ENCODE measurements at regions not wholly inside any gene's neighbourhood (a gene's known extent, or its start where the extent isn't known, plus 50 kb on each side); places are given as distances from the start of the nearest gene placed in this dataset.
A peak's percentile ranks its signal among the peaks of the same experiment; 100 is the strongest.

GRCh38 chr13:109485136-109485794 lies 301.1 kb downstream of the IRS2 start:
- Histone ChIP-seq H3K27me3 (no peaks in the 10 kb centered on the region), H3K4me1 (ENCODE audit: control insufficient read depth in 1 of 2, insufficient read depth in 1 of 2, low read depth in 1 of 2, low read length in 1 of 2) (peaks cover 11 to 13% of the 10 kb centered on the region in 2 experiments), H3K9me3 (no peaks in the 10 kb centered on the region), H3K27ac (no peak overlapping the region), H3K4me3 (ENCODE audit: low read depth in 1 of 2, low read length in 1 of 2) (no peak overlapping the region), H3K36me3 (no peaks in the 10 kb centered on the region)
- no peak for TF ChIP-seq CTCF (IDR thresholded peaks at IDR 0.05)

GRCh38 chr13:109483284-109483683 lies 303.1 kb downstream of the IRS2 start:
- no peaks in the 10 kb centered on the region for H3K36me3 ChIP-seq
- no peak overlapping the region for H3K4me3 ChIP-seq (ENCODE audit: low read depth in 1 of 2, low read length in 1 of 2)
- no peaks in the 10 kb centered on the region for H3K27me3 ChIP-seq
- peaks cover 11 to 13% of the 10 kb centered on the region in 2 experiments for H3K4me1 ChIP-seq (ENCODE audit: control insufficient read depth in 1 of 2, insufficient read depth in 1 of 2, low read depth in 1 of 2, low read length in 1 of 2)
- peak overlapping the region; percentile 69 for H3K27ac ChIP-seq
- H3K9me3 ChIP-seq = no peaks in the 10 kb centered on the region
- TF ChIP-seq CTCF (IDR thresholded peaks at IDR 0.05) = no peak

- H3K36me3 ChIP-seq = no peaks in the 10 kb centered on the region
- no peak overlapping the region for H3K4me3 ChIP-seq (ENCODE audit: low read depth in 1 of 2, low read length in 1 of 2)
- H3K4me1 ChIP-seq (ENCODE audit: control insufficient read depth in 1 of 2, insufficient read depth in 1 of 2, low read depth in 1 of 2, low read length in 1 of 2) = peaks cover 11 to 13% of the 10 kb centered on the region in 2 experiments
- no peak for TF ChIP-seq CTCF (IDR thresholded peaks at IDR 0.05)
- H3K27me3 ChIP-seq = no peaks in the 10 kb centered on the region
- no peaks in the 10 kb centered on the region for H3K9me3 ChIP-seq
- no peak overlapping the region for H3K27ac ChIP-seq
Observed at GRCh38 chr13:109481040-109481439, 305.3 kb downstream of the IRS2 start.

- H3K4me1 ChIP-seq (ENCODE audit: control insufficient read depth in 1 of 2, insufficient read depth in 1 of 2, low read depth in 1 of 2, low read length in 1 of 2) = peaks cover 11 to 13% of the 10 kb centered on the region in 2 experiments
- no peak for TF ChIP-seq CTCF (IDR thresholded peaks at IDR 0.05)
- H3K4me3 ChIP-seq (ENCODE audit: low read depth in 1 of 2, low read length in 1 of 2) = no peak overlapping the region
- H3K27me3 ChIP-seq = no peaks in the 10 kb centered on the region
- H3K27ac ChIP-seq = no peak overlapping the region
- H3K36me3 ChIP-seq = no peaks in the 10 kb centered on the region
- H3K9me3 ChIP-seq = no peaks in the 10 kb centered on the region
Observed at GRCh38 chr13:109480011-109480955, 306.1 kb downstream of the IRS2 start.

GRCh38 chr13:109479534-109479933 lies 306.8 kb downstream of the IRS2 start:
- no peak for TF ChIP-seq CTCF (IDR thresholded peaks at IDR 0.05)
- peaks cover 11 to 13% of the 10 kb centered on the region in 2 experiments for H3K4me1 ChIP-seq (ENCODE audit: control insufficient read depth in 1 of 2, insufficient read depth in 1 of 2, low read depth in 1 of 2, low read length in 1 of 2)
- no peak overlapping the region for H3K27ac ChIP-seq
- no peaks in the 10 kb centered on the region for H3K9me3 ChIP-seq
- H3K4me3 ChIP-seq (ENCODE audit: low read depth in 1 of 2, low read length in 1 of 2) = no peak overlapping the region
- no peaks in the 10 kb centered on the region for H3K36me3 ChIP-seq
- H3K27me3 ChIP-seq = no peaks in the 10 kb centered on the region

Measured in neutrophil (primary cell).